ENCODE measurements at regions not wholly inside any gene's neighbourhood (a gene's known extent, or its start where the extent isn't known, plus 50 kb on each side); places are given as distances from the start of the nearest gene placed in this dataset.

DNA sequence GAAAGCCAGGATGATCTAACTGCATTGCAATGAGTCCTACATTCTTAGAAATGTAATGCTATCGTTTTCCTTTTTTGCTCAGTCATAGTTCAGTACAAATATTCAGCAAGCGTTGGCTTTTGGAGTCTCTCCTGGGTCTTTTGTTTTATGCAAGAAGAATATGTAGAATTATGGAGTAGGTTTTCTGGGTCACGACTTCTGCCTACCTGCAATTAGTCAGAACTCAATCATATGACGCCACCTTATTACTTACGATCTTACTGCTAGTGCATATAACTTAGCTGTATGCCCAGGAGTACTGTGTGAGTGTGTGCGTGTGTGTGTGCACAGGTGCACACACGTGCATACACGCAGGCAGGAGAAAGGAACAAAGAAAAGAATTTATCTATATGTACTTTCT lies 640.2 kb downstream of the STK39 start:
- TF ChIP-seq, protein P1, sequence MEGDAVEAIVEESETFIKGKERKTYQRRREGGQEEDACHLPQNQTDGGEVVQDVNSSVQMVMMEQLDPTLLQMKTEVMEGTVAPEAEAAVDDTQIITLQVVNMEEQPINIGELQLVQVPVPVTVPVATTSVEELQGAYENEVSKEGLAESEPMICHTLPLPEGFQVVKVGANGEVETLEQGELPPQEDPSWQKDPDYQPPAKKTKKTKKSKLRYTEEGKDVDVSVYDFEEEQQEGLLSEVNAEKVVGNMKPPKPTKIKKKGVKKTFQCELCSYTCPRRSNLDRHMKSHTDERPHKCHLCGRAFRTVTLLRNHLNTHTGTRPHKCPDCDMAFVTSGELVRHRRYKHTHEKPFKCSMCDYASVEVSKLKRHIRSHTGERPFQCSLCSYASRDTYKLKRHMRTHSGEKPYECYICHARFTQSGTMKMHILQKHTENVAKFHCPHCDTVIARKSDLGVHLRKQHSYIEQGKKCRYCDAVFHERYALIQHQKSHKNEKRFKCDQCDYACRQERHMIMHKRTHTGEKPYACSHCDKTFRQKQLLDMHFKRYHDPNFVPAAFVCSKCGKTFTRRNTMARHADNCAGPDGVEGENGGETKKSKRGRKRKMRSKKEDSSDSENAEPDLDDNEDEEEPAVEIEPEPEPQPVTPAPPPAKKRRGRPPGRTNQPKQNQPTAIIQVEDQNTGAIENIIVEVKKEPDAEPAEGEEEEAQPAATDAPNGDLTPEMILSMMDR (IDR thresholded peaks at IDR 0.05; ENCODE audit: low read depth, low read length): no peak
- no peak for TF ChIP-seq EZH2phosphoT487 (IDR thresholded peaks at IDR 0.05; ENCODE audit: low read depth)

All from OCI-LY3 (cell line).